Astrocyte (in vitro differentiated cells and primary cell): ENCODE measurements at regions not wholly inside any gene's neighbourhood (a gene's known extent, or its start where the extent isn't known, plus 50 kb on each side); places are given as distances from the start of the nearest gene placed in this dataset.

Source experiments
- DNase-seq: peaks from one replicate; pipeline ENCODE4 v3.0.0-alpha.2; 2010; ENCODE audit warnings: low read depth
- FAIRE-seq: peaks from 2 replicates; lab custom pipeline; 2011; peaks lifted over from hg19 to GRCh38; lab: Jason Lieb, UNC
- H2AFZ ChIP-seq: 2 replicates; pipeline ENCODE4 v1.6.0; 2012; ENCODE audit warnings: low read depth, low read length, inconsistent platforms
- H3K27ac ChIP-seq: 2 replicates; pipeline ENCODE4 v1.5.1; 2011; ENCODE audit warnings: low read depth, low read length, inconsistent platforms
- H3K27me3 ChIP-seq: 2 replicates; pipeline ENCODE4 v1.6.0; 2011; ENCODE audit warnings: low read length, inconsistent platforms; ENCODE audit not compliant: insufficient read depth
- H3K36me3 ChIP-seq: 2 replicates; pipeline ENCODE4 v1.5.1; 2011; ENCODE audit warnings: low read length, inconsistent platforms; ENCODE audit not compliant: insufficient read depth
- H3K4me1 ChIP-seq: 2 replicates; pipeline ENCODE4 v1.5.1; 2011; ENCODE audit warnings: low read length, inconsistent platforms; ENCODE audit not compliant: insufficient read depth
- H3K4me2 ChIP-seq: 2 replicates; pipeline ENCODE4 v1.6.0; 2012; ENCODE audit warnings: low read length, inconsistent platforms
- H3K4me3 ChIP-seq: 2 replicates; pipeline ENCODE4 v1.5.1; 2011; ENCODE audit warnings: low read depth, mild to moderate bottlenecking, low read length, inconsistent platforms; ENCODE audit not compliant: insufficient read depth
- H3K79me2 ChIP-seq: 2 replicates; pipeline ENCODE4 v1.6.0; 2012; ENCODE audit warnings: mild to moderate bottlenecking, low read length, inconsistent platforms; ENCODE audit not compliant: insufficient read depth
- H3K9ac ChIP-seq: 2 replicates; pipeline ENCODE4 v1.6.0; 2012; ENCODE audit warnings: mild to moderate bottlenecking, low read length, inconsistent platforms
- H3K9me3 ChIP-seq: 2 replicates; pipeline ENCODE4 v1.5.1; 2012; ENCODE audit warnings: low read depth, mild to moderate bottlenecking, low read length, inconsistent platforms; ENCODE audit not compliant: insufficient read depth
- H4K20me1 ChIP-seq: 2 replicates; pipeline ENCODE4 v1.6.0; 2012; ENCODE audit warnings: low read length, inconsistent platforms; ENCODE audit not compliant: insufficient read depth
- H3K27ac Mint-ChIP-seq: one replicate; pipeline ENCODE4 v1.8.0; 2021; ENCODE audit warnings: mild to moderate bottlenecking, mixed read lengths; ENCODE audit not compliant: unreplicated experiment
- H3K27me3 Mint-ChIP-seq: one replicate; pipeline ENCODE4 v1.8.0; 2021; ENCODE audit warnings: low read depth, mixed read lengths; ENCODE audit not compliant: unreplicated experiment
- H3K36me3 Mint-ChIP-seq: one replicate; pipeline ENCODE4 v1.8.0; 2021; ENCODE audit warnings: low read depth, mixed read lengths; ENCODE audit not compliant: unreplicated experiment
- H3K4me1 Mint-ChIP-seq: one replicate; pipeline ENCODE4 v1.8.0; 2021; ENCODE audit warnings: low read depth, mixed read lengths; ENCODE audit not compliant: unreplicated experiment
- H3K4me3 Mint-ChIP-seq: one replicate; pipeline ENCODE4 v1.8.0; 2021; ENCODE audit warnings: mild to moderate bottlenecking, moderate library complexity, mixed read lengths; ENCODE audit not compliant: unreplicated experiment
- H3K9me3 Mint-ChIP-seq: one replicate; pipeline ENCODE4 v1.8.0; 2021; ENCODE audit warnings: mild to moderate bottlenecking, mixed read lengths; ENCODE audit not compliant: unreplicated experiment
- CTCF ChIP-seq: IDR thresholded peaks from 2 replicates; pipeline ENCODE4 v1.5.1; 2011; ENCODE audit warnings: low read depth, mild to moderate bottlenecking, inconsistent platforms, low read length, moderate library complexity; ENCODE audit not compliant: insufficient read depth
- EZH2 ChIP-seq: IDR thresholded peaks from 2 replicates; pipeline ENCODE4 v1.6.1; 2012; ENCODE audit warnings: mild to moderate bottlenecking, low read length, inconsistent platforms; ENCODE audit not compliant: insufficient read depth

GRCh38 chr1:56404561-56405030 is 174.8 kb downstream of the PLPP3 start:
- Histone ChIP-seq H3K9ac (no peak overlapping the region), H3K9me3 (no peaks in the 10 kb centered on the region), H3K4me2 (no peak overlapping the region), H3K27ac (no peak overlapping the region), H3K27me3 (no peaks in the 10 kb centered on the region), H3K79me2 (no peaks in the 10 kb centered on the region), H2AFZ (no peak overlapping the region), H3K4me1 (no peaks in the 10 kb centered on the region), H4K20me1 (no peaks in the 10 kb centered on the region), H3K36me3 (no peaks in the 10 kb centered on the region), H3K4me3 (no peak overlapping the region)
- H3K27ac Mint-ChIP-seq, result no peak overlapping the region
- H3K9me3 Mint-ChIP-seq, result peaks cover 3% of the 10 kb centered on the region
- H3K36me3 Mint-ChIP-seq, result peaks cover 3% of the 10 kb centered on the region
- H3K4me1 Mint-ChIP-seq, result no peaks in the 10 kb centered on the region
- H3K4me3 Mint-ChIP-seq, result no peak overlapping the region
- FAIRE-seq, result no peak
- peak; percentile 78 for DNase-seq
- peaks cover 3% of the 10 kb centered on the region for H3K27me3 Mint-ChIP-seq
- TF ChIP-seq CTCF (no peak), EZH2 (no peak)

DNA sequence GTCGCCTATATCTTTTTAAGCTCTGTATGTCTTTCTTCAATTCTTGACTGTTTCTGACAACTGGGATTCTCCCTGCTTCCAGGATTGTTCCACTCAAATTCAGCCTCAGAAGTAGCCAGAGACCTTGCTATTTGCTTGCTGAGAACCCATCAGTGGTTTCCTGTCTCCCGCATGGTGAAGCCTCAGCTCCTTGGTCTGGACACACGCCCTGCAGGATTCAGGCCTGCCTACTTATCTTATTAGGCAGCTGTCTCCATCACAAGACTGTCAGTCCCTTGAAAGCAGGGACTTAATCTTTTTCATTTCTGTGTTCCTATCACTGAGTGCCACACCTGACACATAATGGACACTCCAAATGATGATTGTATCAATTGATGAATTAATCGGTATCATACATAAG is 175.3 kb downstream of the PLPP3 start:
- FAIRE-seq, result no peak

More for the DNA sequence above, 175.3 kb downstream of the PLPP3 start:
- Mint-ChIP-seq H3K4me3 (no peak overlapping the region), H3K9me3 (peaks cover 3% of the 10 kb centered on the region), H3K36me3 (peaks cover 3% of the 10 kb centered on the region), H3K27ac (no peak overlapping the region), H3K4me1 (no peaks in the 10 kb centered on the region), H3K27me3 (peaks cover 3% of the 10 kb centered on the region)
- no peaks in the 10 kb centered on the region for H3K79me2 ChIP-seq
- DNase-seq, result peak; percentile 49
- no peak overlapping the region for H2AFZ ChIP-seq
- no peak overlapping the region for H3K9ac ChIP-seq
- H3K9me3 ChIP-seq, result no peaks in the 10 kb centered on the region
- H3K4me3 ChIP-seq, result no peak overlapping the region
- H3K4me2 ChIP-seq, result no peak overlapping the region
- H3K27ac ChIP-seq, result no peak overlapping the region
- no peaks in the 10 kb centered on the region for H3K36me3 ChIP-seq
- TF ChIP-seq CTCF, result no peak
- H3K27me3 ChIP-seq, result no peaks in the 10 kb centered on the region
- no peaks in the 10 kb centered on the region for H4K20me1 ChIP-seq
- H3K4me1 ChIP-seq, result no peaks in the 10 kb centered on the region
